SK-N-SH (cell line): ENCODE measurements at regions not wholly inside any gene's neighbourhood (a gene's known extent, or its start where the extent isn't known, plus 50 kb on each side); places are given as distances from the start of the nearest gene placed in this dataset.

ENCODE experiments used
- CTCF ChIA-PET: fragments of 300-600, 350-600 bp; formaldehyde crosslinking; extraction: SDS; loops from one replicate; lab custom pipeline; 2021; lab: Yijun Ruan, JAX
- POLR2A ChIA-PET: fragments of 350-600 bp; sonication (Branson Sonifier 250); formaldehyde crosslinking; extraction: SDS; loops from one replicate; lab custom pipeline; 2020; ENCODE audit warnings: antibody characterized with exemption, inconsistent platforms; lab: Yijun Ruan, JAX
- DNase-seq: peaks from one replicate; pipeline ENCODE4 v3.0.0; 2012
- H2AFZ ChIP-seq: fragments of 200-600 bp; sonication (generic); 2 replicates; pipeline ENCODE4 v1.8.1; 2016; ENCODE audit warnings: antibody characterized with exemption, mild to moderate bottlenecking, low read depth
- H3F3A ChIP-seq: fragments of 200-600 bp; sonication (generic); replicated peaks from 2 replicates; pipeline ENCODE3; 2016; ENCODE audit warnings: antibody characterized with exemption, mild to moderate bottlenecking; ENCODE audit not compliant: insufficient read depth
- H3K27ac ChIP-seq, 2 experiments: fragments of 200-500 bp in 1 of 2; fragments of 200-600 bp in 1 of 2; sonication (Bioruptor generic) in 1 of 2; sonication (generic), shearing (Covaris generic) in 1 of 2; 2 replicates each; pipeline versions ENCODE4 v1.5.1 to v1.6.1; 2014 to 2016; ENCODE audit warnings: low read depth in 2 of 2, inconsistent platforms in 1 of 2, low read length in 1 of 2, mild to moderate bottlenecking in 1 of 2, mixed read lengths in 1 of 2
- H3K27me3 ChIP-seq: fragments of 200-600 bp; sonication (generic), shearing (Covaris generic); 2 replicates; pipeline ENCODE4 v1.6.1; 2016; ENCODE audit warnings: mixed run types; ENCODE audit not compliant: insufficient read depth
- H3K36me3 ChIP-seq, 2 experiments: fragments of 200-500 bp in 1 of 2; fragments of 200-600 bp in 1 of 2; sonication (Bioruptor generic) in 1 of 2; sonication (generic) in 1 of 2; replicated peaks in 1 of 2; 2 replicates each; pipeline versions ENCODE3 to v1.5.1; 2014 to 2016; ENCODE audit warnings: low read length in 1 of 2, mild to moderate bottlenecking in 1 of 2; ENCODE audit not compliant: insufficient read depth in 2 of 2, control insufficient read depth in 1 of 2
- H3K4me1 ChIP-seq, 2 experiments: fragments of 200-500 bp in 1 of 2; fragments of 200-600 bp in 1 of 2; sonication (Bioruptor generic) in 1 of 2; sonication (generic), shearing (Covaris generic) in 1 of 2; 2 replicates each; pipeline versions ENCODE4 v1.5.1 to v1.6.1; 2014 to 2016; ENCODE audit warnings: low read depth in 1 of 2, low read length in 1 of 2, mixed run types in 1 of 2; ENCODE audit not compliant: insufficient read depth in 2 of 2, control insufficient read depth in 1 of 2
- H3K4me2 ChIP-seq: fragments of 200-600 bp; sonication (generic), shearing (Covaris generic); 2 replicates; pipeline ENCODE4 v1.6.1; 2017; ENCODE audit warnings: mixed run types
- H3K4me3 ChIP-seq, 2 experiments: fragments of 200-500 bp in 1 of 2; fragments of 200-600 bp in 1 of 2; sonication (Bioruptor generic) in 1 of 2; sonication (generic), shearing (Covaris generic) in 1 of 2; 2 replicates each; pipeline versions ENCODE4 v1.5.1 to v1.8.1; 2014 to 2016; ENCODE audit warnings: low read depth in 2 of 2, inconsistent platforms in 1 of 2, low read length in 1 of 2, mild to moderate bottlenecking in 1 of 2, mixed read lengths in 1 of 2, moderate library complexity in 1 of 2
- H3K79me2 ChIP-seq: fragments of 200-600 bp; sonication (generic); 2 replicates; pipeline ENCODE4 v1.8.1; 2017; ENCODE audit warnings: mild to moderate bottlenecking; ENCODE audit not compliant: insufficient read depth
- H3K9ac ChIP-seq: fragments of 200-600 bp; sonication (generic); 2 replicates; pipeline ENCODE4 v1.6.1; 2017; ENCODE audit warnings: mixed run types
- H3K9me2 ChIP-seq: fragments of 200-600 bp; sonication (generic); 2 replicates; pipeline ENCODE4 v1.6.1; 2017; ENCODE audit warnings: mixed run types
- H3K9me3 ChIP-seq: fragments of 200-600 bp; sonication (generic); 2 replicates; pipeline ENCODE4 v1.6.1; 2017; ENCODE audit warnings: mixed run types, mild to moderate bottlenecking, moderate library complexity
- H4K20me1 ChIP-seq: fragments of 200-600 bp; sonication (generic); 2 replicates; pipeline ENCODE4 v1.6.1; 2017; ENCODE audit warnings: mild to moderate bottlenecking, mixed run types; ENCODE audit not compliant: insufficient read depth
- ELF1 ChIP-seq: IDR thresholded peaks from 2 replicates; pipeline ENCODE4 v1.4.0; 2012
- EP300 ChIP-seq, 2 experiments: IDR thresholded peaks; 2 replicates each; pipeline versions ENCODE4 v1.4.0 to v1.6.1; 2012; ENCODE audit warnings: borderline replicate concordance in 1 of 2, low read depth in 1 of 2, low read length in 1 of 2
- GABPA ChIP-seq: IDR thresholded peaks from 2 replicates; pipeline ENCODE4 v1.4.0; 2012; ENCODE audit warnings: low read depth, mild to moderate bottlenecking
- GATA2 ChIP-seq: sonication (generic); formaldehyde crosslinking; IDR thresholded peaks from 2 replicates; pipeline ENCODE4 v1.5.0; 2020; ENCODE audit warnings: mild to moderate bottlenecking, missing genetic modification reagents
- JUND ChIP-seq: IDR thresholded peaks from 2 replicates; pipeline ENCODE4 v1.4.0; 2012
- NRF1 ChIP-seq: IDR thresholded peaks from 2 replicates; pipeline ENCODE4 v1.6.1; 2012; ENCODE audit warnings: low read depth, mild to moderate bottlenecking, low read length
- RCOR1 ChIP-seq: fragments of 150-350 bp; IDR thresholded peaks from 2 replicates; pipeline ENCODE4 v1.6.1; 2017; ENCODE audit warnings: antibody characterized with exemption, low read length
- TCF12 ChIP-seq: IDR thresholded peaks from 2 replicates; pipeline ENCODE4 v1.4.0; 2012
- YY1 ChIP-seq: IDR thresholded peaks from 2 replicates; pipeline ENCODE4 v1.4.0; 2012; ENCODE audit warnings: low read depth, mild to moderate bottlenecking
- WGBS: methylation state at CpG from one replicate; pipeline ENCODE4 v1.1.6; 2017; ENCODE audit warnings: low lambda C conversion rate; 5-methylcytosine and 5-hydroxymethylcytosine counted together
- TF ChIP-seq, protein P1 (sequence below): IDR thresholded peaks from 2 replicates; pipeline ENCODE4 v1.4.0; 2012; ENCODE audit warnings: low read depth, borderline replicate concordance
- TF ChIP-seq, protein P2 (sequence below): IDR thresholded peaks from 2 replicates; pipeline ENCODE4 v1.4.0; 2012; ENCODE audit warnings: low read depth
- TF ChIP-seq, protein P3 (sequence below): IDR thresholded peaks from 2 replicates; pipeline ENCODE4; 2012

DNA sequence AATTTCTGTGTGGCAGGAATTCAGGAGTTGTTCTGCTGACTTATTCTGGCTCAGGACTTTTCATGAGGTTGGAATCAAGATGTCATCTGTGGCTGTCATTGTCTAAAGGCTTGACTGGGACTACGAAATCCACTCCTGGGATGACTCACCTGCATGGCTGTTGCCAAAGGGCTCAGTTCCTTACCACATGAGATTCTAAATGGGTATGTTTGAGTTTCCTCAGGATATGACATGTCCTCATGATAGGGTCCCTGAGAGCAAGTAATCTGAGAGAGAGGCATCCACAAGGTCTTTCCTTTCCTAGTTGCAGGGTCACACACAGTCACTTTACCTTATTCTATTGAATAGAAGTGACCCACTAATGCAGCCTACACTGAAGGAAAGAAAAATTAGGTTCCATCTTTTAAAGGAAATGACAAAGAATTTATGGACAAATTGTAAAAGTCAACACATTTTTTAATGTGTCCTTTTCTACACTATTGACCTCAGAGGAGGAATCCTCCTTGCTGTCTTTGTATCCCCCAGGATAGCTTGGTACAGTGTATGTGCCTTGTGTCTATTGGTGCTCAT lies 1025.0 kb upstream of the GJE1 start:
- H3F3A ChIP-seq = peaks cover 3% of the 10 kb centered on the region
- no peak overlapping the region for H3K4me3 ChIP-seq
- WGBS = 6% methylated on average over 1 of the region's 1 CpG
- H3K4me2 ChIP-seq = no peak overlapping the region
- H3K79me2 ChIP-seq = no peaks in the 10 kb centered on the region
- H3K4me1 ChIP-seq = no peaks in the 10 kb centered on the region; a peak in 1 of 4 replicates
- H3K27me3 ChIP-seq = no peaks in the 10 kb centered on the region
- TF ChIP-seq GATA2 = no peak
- no peak for TF ChIP-seq TCF12
- no peaks in the 10 kb centered on the region for H3K36me3 ChIP-seq
- no peaks in the 10 kb centered on the region for H4K20me1 ChIP-seq
- no peaks in the 10 kb centered on the region for H3K9me2 ChIP-seq
- H3K27ac ChIP-seq = no peak overlapping the region
- ChIA-PET CTCF (no interaction called here), POLR2A (no interaction called here)
- H3K9ac ChIP-seq = no peak overlapping the region
- no peak overlapping the region for H2AFZ ChIP-seq
- DNase-seq = no peak
- H3K9me3 ChIP-seq = no peaks in the 10 kb centered on the region

DNA sequence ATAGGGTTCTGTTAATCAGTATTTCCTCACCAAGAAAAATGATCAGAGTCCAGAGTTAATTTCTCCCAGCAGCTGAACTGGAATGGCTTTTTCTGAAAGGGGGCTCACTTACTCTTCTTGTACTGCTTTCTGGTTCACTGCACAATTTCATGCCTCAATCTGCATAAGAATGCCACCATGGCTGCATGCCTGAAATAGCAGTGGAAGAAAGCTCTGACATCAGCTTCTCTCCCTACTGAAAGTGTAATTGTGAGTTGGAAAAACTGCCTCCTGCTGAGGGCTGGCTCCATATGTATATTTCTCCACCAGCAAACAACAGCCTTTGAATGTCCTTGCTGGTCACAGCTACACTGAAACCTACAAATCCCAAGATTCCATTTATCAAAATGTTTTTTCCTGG lies 1027.2 kb upstream of the GJE1 start:
- DNase-seq = no peak
- Histone ChIP-seq H3K36me3 (no peaks in the 10 kb centered on the region), H3K4me3 (no peak overlapping the region), H3K79me2 (no peaks in the 10 kb centered on the region), H3K9ac (no peak overlapping the region), H3K27ac (no peak overlapping the region), H4K20me1 (no peaks in the 10 kb centered on the region), H3K27me3 (no peaks in the 10 kb centered on the region), H3K4me1 (no peaks in the 10 kb centered on the region; a peak in 1 of 4 replicates), H2AFZ (no peak overlapping the region), H3F3A (peaks cover 3% of the 10 kb centered on the region), H3K9me3 (no peaks in the 10 kb centered on the region), H3K9me2 (no peaks in the 10 kb centered on the region), H3K4me2 (no peak overlapping the region)
- TF ChIP-seq ELF1 = no peak
- TF ChIP-seq, protein P1, sequence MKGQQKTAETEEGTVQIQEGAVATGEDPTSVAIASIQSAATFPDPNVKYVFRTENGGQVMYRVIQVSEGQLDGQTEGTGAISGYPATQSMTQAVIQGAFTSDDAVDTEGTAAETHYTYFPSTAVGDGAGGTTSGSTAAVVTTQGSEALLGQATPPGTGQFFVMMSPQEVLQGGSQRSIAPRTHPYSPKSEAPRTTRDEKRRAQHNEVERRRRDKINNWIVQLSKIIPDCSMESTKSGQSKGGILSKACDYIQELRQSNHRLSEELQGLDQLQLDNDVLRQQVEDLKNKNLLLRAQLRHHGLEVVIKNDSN = no peak
- no peak for TF ChIP-seq YY1
- TF ChIP-seq, protein P2, sequence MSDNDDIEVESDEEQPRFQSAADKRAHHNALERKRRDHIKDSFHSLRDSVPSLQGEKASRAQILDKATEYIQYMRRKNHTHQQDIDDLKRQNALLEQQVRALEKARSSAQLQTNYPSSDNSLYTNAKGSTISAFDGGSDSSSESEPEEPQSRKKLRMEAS = no peak
- no peak for TF ChIP-seq RCOR1
- TF ChIP-seq TCF12 = no peak
- TF ChIP-seq, protein P3, sequence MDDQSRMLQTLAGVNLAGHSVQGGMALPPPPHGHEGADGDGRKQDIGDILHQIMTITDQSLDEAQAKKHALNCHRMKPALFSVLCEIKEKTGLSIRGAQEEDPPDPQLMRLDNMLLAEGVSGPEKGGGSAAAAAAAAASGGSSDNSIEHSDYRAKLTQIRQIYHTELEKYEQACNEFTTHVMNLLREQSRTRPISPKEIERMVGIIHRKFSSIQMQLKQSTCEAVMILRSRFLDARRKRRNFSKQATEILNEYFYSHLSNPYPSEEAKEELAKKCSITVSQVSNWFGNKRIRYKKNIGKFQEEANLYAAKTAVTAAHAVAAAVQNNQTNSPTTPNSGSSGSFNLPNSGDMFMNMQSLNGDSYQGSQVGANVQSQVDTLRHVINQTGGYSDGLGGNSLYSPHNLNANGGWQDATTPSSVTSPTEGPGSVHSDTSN = no peak
- TF ChIP-seq EP300 (IDR thresholded peaks at IDR 0.05; ENCODE audit: borderline replicate concordance in 1 of 2, low read depth in 1 of 2, low read length in 1 of 2) = no peak
- TF ChIP-seq GABPA = no peak
- ChIA-PET POLR2A (no interaction called here), CTCF (no interaction called here)

DNA sequence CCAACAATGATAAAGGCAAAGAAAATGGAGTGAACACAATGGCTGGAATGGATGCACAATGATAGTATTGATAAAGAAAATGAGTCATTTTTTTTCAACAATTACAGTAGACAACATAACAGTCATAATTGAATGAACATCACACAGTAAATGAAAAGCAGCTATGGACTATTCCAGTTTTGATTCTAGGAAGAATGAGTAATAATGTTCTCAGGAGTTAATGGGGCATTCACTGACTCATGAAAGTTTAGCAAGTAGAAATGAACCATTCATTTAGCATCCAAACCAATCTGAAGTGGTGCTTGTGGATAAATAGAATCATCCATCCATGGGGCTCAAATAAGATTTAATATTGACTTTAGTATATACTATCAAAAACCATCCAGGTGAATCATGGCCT lies 1029.5 kb upstream of the GJE1 start:
- Histone ChIP-seq H3K36me3 (no peaks in the 10 kb centered on the region), H3K4me2 (no peak overlapping the region), H3F3A (peaks cover 3% of the 10 kb centered on the region), H4K20me1 (no peaks in the 10 kb centered on the region), H3K27me3 (no peaks in the 10 kb centered on the region), H3K4me1 (no peaks in the 10 kb centered on the region; a peak in 1 of 4 replicates), H3K9me2 (no peaks in the 10 kb centered on the region), H3K9me3 (no peaks in the 10 kb centered on the region), H3K27ac (no peak overlapping the region), H3K9ac (no peak overlapping the region), H2AFZ (no peak overlapping the region), H3K4me3 (no peak overlapping the region), H3K79me2 (no peaks in the 10 kb centered on the region)
- ChIA-PET POLR2A (no interaction called here), CTCF (no interaction called here)
- no peak for TF ChIP-seq JUND
- TF ChIP-seq NRF1 = no peak
- no peak for DNase-seq
